Muscle layer of colon (tissue), 2 donors: ENCODE measurements at regions not wholly inside any gene's neighbourhood (a gene's known extent, or its start where the extent isn't known, plus 50 kb on each side); places are given as distances from the start of the nearest gene placed in this dataset.

Experiments used
- H3K27ac ChIP-seq: one replicate; pipeline ENCODE4 v1.7.0; 2013; ENCODE audit warnings: low read depth, mild to moderate bottlenecking, low read length, moderate library complexity
- H3K27me3 ChIP-seq, 2 donors: one replicate each; pipeline ENCODE4 v1.7.0; 2013; ENCODE audit warnings: low read length in 2 of 2, mild to moderate bottlenecking in 2 of 2; ENCODE audit not compliant: insufficient read depth in 2 of 2, control insufficient read depth in 1 of 2
- H3K36me3 ChIP-seq: one replicate; pipeline ENCODE4 v1.7.0; 2013; ENCODE audit warnings: mild to moderate bottlenecking, low read length; ENCODE audit not compliant: insufficient read depth
- H3K4me1 ChIP-seq: one replicate; pipeline ENCODE4 v1.7.0; 2013; ENCODE audit warnings: mild to moderate bottlenecking, low read length; ENCODE audit not compliant: insufficient read depth
- H3K4me3 ChIP-seq, 2 donors: one replicate each; pipeline ENCODE4 v1.7.0; 2013; ENCODE audit warnings: low read length in 2 of 2, low read depth in 1 of 2, mild to moderate bottlenecking in 1 of 2, moderate library complexity in 1 of 2
- H3K9ac ChIP-seq: one replicate; pipeline ENCODE4 v1.7.0; 2013; ENCODE audit warnings: low read length
- H3K9me3 ChIP-seq: one replicate; pipeline ENCODE4 v1.7.0; 2013; ENCODE audit warnings: mild to moderate bottlenecking, low read length
- donor health status: abdominal sarcoma.
- donor health status: Adenocarcinoma of cecum.

- H3K27ac ChIP-seq: no peak overlapping the region
Observed at GRCh38 chr2:9771101-9771449, 72.2 kb upstream of the TAF1B start.

GRCh38 chr2:9771481-9772017 is 71.7 kb upstream of the TAF1B start:
- no peak overlapping the region for H3K9ac ChIP-seq
- H3K9me3 ChIP-seq: no peaks in the 10 kb centered on the region
- peaks cover 15% of the 10 kb centered on the region for H3K4me1 ChIP-seq
- no peak overlapping the region for H3K27ac ChIP-seq
- no peaks in the 10 kb centered on the region for H3K27me3 ChIP-seq
- no peaks in the 10 kb centered on the region for H3K36me3 ChIP-seq
- H3K4me3 ChIP-seq: no peak overlapping the region

More at GRCh38 chr2:9771101-9771449, 72.2 kb upstream of the TAF1B start:
- no peak overlapping the region for H3K9ac ChIP-seq
- H3K4me3 ChIP-seq: no peak overlapping the region
- no peaks in the 10 kb centered on the region for H3K27me3 ChIP-seq
- peaks cover 15% of the 10 kb centered on the region for H3K4me1 ChIP-seq
- H3K9me3 ChIP-seq: no peaks in the 10 kb centered on the region
- no peaks in the 10 kb centered on the region for H3K36me3 ChIP-seq

- Histone ChIP-seq H3K9me3 (no peaks in the 10 kb centered on the region), H3K36me3 (no peaks in the 10 kb centered on the region), H3K27ac (no peak overlapping the region), H3K4me3 (no peak overlapping the region), H3K27me3 (no peaks in the 10 kb centered on the region), H3K4me1 (peaks cover 15% of the 10 kb centered on the region), H3K9ac (no peak overlapping the region)
Observed at GRCh38 chr2:9772035-9772998, 71.0 kb upstream of the TAF1B start.

- H3K36me3 ChIP-seq: no peaks in the 10 kb centered on the region
- H3K9ac ChIP-seq: no peak overlapping the region
- no peaks in the 10 kb centered on the region for H3K9me3 ChIP-seq
- no peak overlapping the region for H3K4me3 ChIP-seq
- H3K4me1 ChIP-seq: peaks cover 15% of the 10 kb centered on the region
- H3K27ac ChIP-seq: no peak overlapping the region
- no peaks in the 10 kb centered on the region for H3K27me3 ChIP-seq
Observed at GRCh38 chr2:9772999-9773902, 70.0 kb upstream of the TAF1B start.

GRCh38 chr2:9773903-9774239 is 69.4 kb upstream of the TAF1B start:
- Histone ChIP-seq H3K9ac (no peak overlapping the region), H3K27ac (no peak overlapping the region), H3K4me3 (no peak overlapping the region), H3K27me3 (no peaks in the 10 kb centered on the region), H3K9me3 (no peaks in the 10 kb centered on the region), H3K36me3 (no peaks in the 10 kb centered on the region), H3K4me1 (peaks cover 15% of the 10 kb centered on the region)

- no peak overlapping the region for H3K4me3 ChIP-seq
- no peak overlapping the region for H3K9ac ChIP-seq
- H3K27me3 ChIP-seq: no peaks in the 10 kb centered on the region
- H3K4me1 ChIP-seq: peaks cover 15% of the 10 kb centered on the region
- no peaks in the 10 kb centered on the region for H3K9me3 ChIP-seq
- H3K36me3 ChIP-seq: no peaks in the 10 kb centered on the region
- H3K27ac ChIP-seq: no peak overlapping the region
Observed at GRCh38 chr2:9774266-9774665, 69.0 kb upstream of the TAF1B start.

GRCh38 chr2:9775351-9775750 is 67.9 kb upstream of the TAF1B start:
- no peak overlapping the region for H3K4me3 ChIP-seq
- H3K9ac ChIP-seq: no peak overlapping the region
- peaks cover 10% of the 10 kb centered on the region for H3K4me1 ChIP-seq
- H3K36me3 ChIP-seq: no peaks in the 10 kb centered on the region
- no peaks in the 10 kb centered on the region for H3K27me3 ChIP-seq
- no peaks in the 10 kb centered on the region for H3K9me3 ChIP-seq
- no peak overlapping the region for H3K27ac ChIP-seq

- H3K9me3 ChIP-seq: no peaks in the 10 kb centered on the region
- peaks cover 2% of the 10 kb centered on the region for H3K4me1 ChIP-seq
- H3K27ac ChIP-seq: no peak overlapping the region
- H3K4me3 ChIP-seq: no peak overlapping the region
- H3K36me3 ChIP-seq: no peaks in the 10 kb centered on the region
- no peak overlapping the region for H3K9ac ChIP-seq
- no peaks in the 10 kb centered on the region for H3K27me3 ChIP-seq
Observed at GRCh38 chr2:9775999-9776712, 67.1 kb upstream of the TAF1B start.

GRCh38 chr2:9777081-9777480 is 66.2 kb upstream of the TAF1B start:
- no peaks in the 10 kb centered on the region for H3K9me3 ChIP-seq
- no peak overlapping the region for H3K9ac ChIP-seq
- no peak overlapping the region for H3K27ac ChIP-seq
- no peaks in the 10 kb centered on the region for H3K27me3 ChIP-seq
- no peaks in the 10 kb centered on the region for H3K36me3 ChIP-seq
- H3K4me3 ChIP-seq: no peak overlapping the region
- no peaks in the 10 kb centered on the region for H3K4me1 ChIP-seq

- H3K4me1 ChIP-seq: no peaks in the 10 kb centered on the region
- H3K4me3 ChIP-seq: no peak overlapping the region
- H3K27me3 ChIP-seq: no peaks in the 10 kb centered on the region
- H3K36me3 ChIP-seq: no peaks in the 10 kb centered on the region
- H3K27ac ChIP-seq: no peak overlapping the region
- H3K9ac ChIP-seq: no peak overlapping the region
- H3K9me3 ChIP-seq: no peaks in the 10 kb centered on the region
Observed at GRCh38 chr2:9778012-9778411, 65.3 kb upstream of the TAF1B start.
